Lower leg skin (tissue), 3 donors: ENCODE measurements at regions not wholly inside any gene's neighbourhood (a gene's known extent, or its start where the extent isn't known, plus 50 kb on each side); places are given as distances from the start of the nearest gene placed in this dataset.

Source experiments
- POLR2A ChIP-seq, 2 donors: fragments of 450-650 bp; IDR thresholded peaks; one replicate each; pipeline ENCODE4 v1.6.1; 2016 to 2017; ENCODE audit warnings: antibody characterized with exemption in 2 of 2, mild to moderate bottlenecking in 1 of 2, moderate library complexity in 1 of 2
- TF ChIP-seq, protein P1 (sequence below), 3 donors: fragments of 450-650 bp; IDR thresholded peaks; one replicate each; pipeline ENCODE4 v1.5.1; 2016; ENCODE audit warnings: antibody characterized with exemption in 3 of 3, mild to moderate bottlenecking in 3 of 3, moderate library complexity in 2 of 3

- TF ChIP-seq, protein P1, sequence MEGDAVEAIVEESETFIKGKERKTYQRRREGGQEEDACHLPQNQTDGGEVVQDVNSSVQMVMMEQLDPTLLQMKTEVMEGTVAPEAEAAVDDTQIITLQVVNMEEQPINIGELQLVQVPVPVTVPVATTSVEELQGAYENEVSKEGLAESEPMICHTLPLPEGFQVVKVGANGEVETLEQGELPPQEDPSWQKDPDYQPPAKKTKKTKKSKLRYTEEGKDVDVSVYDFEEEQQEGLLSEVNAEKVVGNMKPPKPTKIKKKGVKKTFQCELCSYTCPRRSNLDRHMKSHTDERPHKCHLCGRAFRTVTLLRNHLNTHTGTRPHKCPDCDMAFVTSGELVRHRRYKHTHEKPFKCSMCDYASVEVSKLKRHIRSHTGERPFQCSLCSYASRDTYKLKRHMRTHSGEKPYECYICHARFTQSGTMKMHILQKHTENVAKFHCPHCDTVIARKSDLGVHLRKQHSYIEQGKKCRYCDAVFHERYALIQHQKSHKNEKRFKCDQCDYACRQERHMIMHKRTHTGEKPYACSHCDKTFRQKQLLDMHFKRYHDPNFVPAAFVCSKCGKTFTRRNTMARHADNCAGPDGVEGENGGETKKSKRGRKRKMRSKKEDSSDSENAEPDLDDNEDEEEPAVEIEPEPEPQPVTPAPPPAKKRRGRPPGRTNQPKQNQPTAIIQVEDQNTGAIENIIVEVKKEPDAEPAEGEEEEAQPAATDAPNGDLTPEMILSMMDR (IDR thresholded peaks at IDR 0.05), result no peak
- TF ChIP-seq POLR2A (IDR thresholded peaks at IDR 0.05), result no peak
These were observed 60.6 kb upstream of the RREB1 start for GRCh38 chr6:7047128-7047527.
